OCI-LY1 (cell line): ENCODE measurements at regions not wholly inside any gene's neighbourhood (a gene's known extent, or its start where the extent isn't known, plus 50 kb on each side); places are given as distances from the start of the nearest gene placed in this dataset.

Source experiments
- H2AFZ ChIP-seq: fragments of 200-600 bp; sonication (generic), shearing (Covaris generic); 2 replicates; pipeline ENCODE4 v1.6.0; 2014; ENCODE audit warnings: antibody characterized with exemption, mild to moderate bottlenecking, low read length
- H3F3A ChIP-seq: fragments of 200-600 bp; sonication (generic), shearing (Covaris generic); 2 replicates; pipeline ENCODE4 v1.6.0; 2014; ENCODE audit warnings: mild to moderate bottlenecking, antibody characterized with exemption, low read length, moderate library complexity; ENCODE audit not compliant: insufficient read depth
- H3K27ac ChIP-seq: fragments of 200-600 bp; sonication (generic); 2 replicates; pipeline ENCODE4 v1.5.1; 2014; ENCODE audit warnings: low read length, mixed run types, mild to moderate bottlenecking, low read depth; ENCODE audit not compliant: poor library complexity, severe bottlenecking
- H3K27me3 ChIP-seq: fragments of 200-600 bp; sonication (generic); 2 replicates; pipeline ENCODE4 v1.6.0; 2014; ENCODE audit warnings: antibody characterized with exemption, mild to moderate bottlenecking, low read length, moderate library complexity; ENCODE audit not compliant: insufficient read depth
- H3K36me3 ChIP-seq: fragments of 200-600 bp; sonication (generic); 2 replicates; pipeline ENCODE4 v1.6.1; 2014; ENCODE audit warnings: mild to moderate bottlenecking, antibody characterized with exemption, low read length, moderate library complexity, mixed read lengths; ENCODE audit not compliant: insufficient read depth
- H3K4me1 ChIP-seq: fragments of 200-600 bp; sonication (generic); 2 replicates; pipeline ENCODE4 v1.5.1; 2014; ENCODE audit warnings: mild to moderate bottlenecking, low read length, moderate library complexity; ENCODE audit not compliant: insufficient read depth, severe bottlenecking
- H3K4me2 ChIP-seq: fragments of 200-600 bp; sonication (generic), shearing (Covaris generic); 2 replicates; pipeline ENCODE4 v1.6.1; 2014; ENCODE audit warnings: low read length
- H3K4me3 ChIP-seq: fragments of 200-600 bp; sonication (generic); 2 replicates; pipeline ENCODE4 v1.5.1; 2014; ENCODE audit warnings: low read length, low read depth, mild to moderate bottlenecking, mixed read lengths; ENCODE audit not compliant: poor library complexity, severe bottlenecking
- H3K79me2 ChIP-seq: fragments of 200-600 bp; shearing (Covaris generic); 2 replicates; pipeline ENCODE4 v1.6.1; 2016; ENCODE audit warnings: mixed run types, low read length, mixed read lengths; ENCODE audit not compliant: insufficient read depth
- H3K9ac ChIP-seq: fragments of 200-600 bp; sonication (generic), shearing (Covaris generic); 2 replicates; pipeline ENCODE4 v1.6.1; 2014; ENCODE audit warnings: mild to moderate bottlenecking, low read length, mixed read lengths
- H3K9me2 ChIP-seq: fragments of 200-600 bp; sonication (generic), shearing (Covaris generic); 2 replicates; pipeline ENCODE4 v1.6.1; 2014; ENCODE audit warnings: low read depth, mild to moderate bottlenecking, low read length, mixed read lengths
- H3K9me3 ChIP-seq: fragments of 200-600 bp; shearing (Covaris generic); 2 replicates; pipeline ENCODE4 v1.6.1; 2014; ENCODE audit warnings: low read length, mixed read lengths
- H4K20me1 ChIP-seq: fragments of 200-600 bp; sonication (generic), shearing (Covaris generic); 2 replicates; pipeline ENCODE4 v1.6.0; 2016; ENCODE audit warnings: mild to moderate bottlenecking, low read length; ENCODE audit not compliant: insufficient read depth
- EZH2 ChIP-seq: fragments of 200-600 bp; sonication (generic), shearing (Covaris generic); IDR thresholded peaks from 2 replicates; pipeline ENCODE4 v1.8.0; 2017; ENCODE audit warnings: borderline replicate concordance, mixed run types, mild to moderate bottlenecking, antibody characterized with exemption, low read length, moderate library complexity, mixed read lengths
- TF ChIP-seq, protein P1 (sequence below): fragments of 200-600 bp; sonication (generic), shearing (Covaris generic); IDR thresholded peaks from 2 replicates; pipeline ENCODE4 v1.5.1; 2017; ENCODE audit warnings: mild to moderate bottlenecking, antibody characterized with exemption, low read length, moderate library complexity, mixed read lengths

DNA sequence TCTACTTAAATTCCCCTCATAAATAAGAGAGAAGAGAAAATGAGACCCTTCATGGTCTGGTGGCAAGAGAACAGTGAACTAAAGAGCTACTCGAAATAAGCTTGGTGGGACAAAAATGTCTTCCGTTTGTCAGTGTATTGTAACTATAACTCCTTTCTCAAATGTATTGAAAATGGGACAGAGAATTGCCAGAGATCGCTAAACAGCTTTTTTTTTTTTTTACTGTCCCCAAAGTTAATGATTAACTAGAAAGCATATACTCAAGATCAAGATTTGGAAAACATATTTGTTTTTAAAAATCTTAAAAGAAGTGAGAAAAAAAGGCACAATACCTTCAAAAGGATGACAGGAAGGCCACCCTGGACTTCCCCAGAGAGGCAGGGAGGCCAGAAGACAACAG lies 206.4 kb upstream of the CTNND2 start:
- H3K9me2 ChIP-seq = no peaks in the 10 kb centered on the region
- no peak overlapping the region for H2AFZ ChIP-seq
- H3K9me3 ChIP-seq = no peaks in the 10 kb centered on the region
- H3K4me1 ChIP-seq = no peaks in the 10 kb centered on the region
- H3K27ac ChIP-seq = no peak overlapping the region
- H3F3A ChIP-seq = no peaks in the 10 kb centered on the region
- H3K36me3 ChIP-seq = no peaks in the 10 kb centered on the region
- no peak overlapping the region for H3K4me2 ChIP-seq
- no peaks in the 10 kb centered on the region for H4K20me1 ChIP-seq
- no peak overlapping the region for H3K4me3 ChIP-seq
- H3K9ac ChIP-seq = no peak overlapping the region
- H3K27me3 ChIP-seq = no peaks in the 10 kb centered on the region
- no peaks in the 10 kb centered on the region for H3K79me2 ChIP-seq
- TF ChIP-seq, protein P1, sequence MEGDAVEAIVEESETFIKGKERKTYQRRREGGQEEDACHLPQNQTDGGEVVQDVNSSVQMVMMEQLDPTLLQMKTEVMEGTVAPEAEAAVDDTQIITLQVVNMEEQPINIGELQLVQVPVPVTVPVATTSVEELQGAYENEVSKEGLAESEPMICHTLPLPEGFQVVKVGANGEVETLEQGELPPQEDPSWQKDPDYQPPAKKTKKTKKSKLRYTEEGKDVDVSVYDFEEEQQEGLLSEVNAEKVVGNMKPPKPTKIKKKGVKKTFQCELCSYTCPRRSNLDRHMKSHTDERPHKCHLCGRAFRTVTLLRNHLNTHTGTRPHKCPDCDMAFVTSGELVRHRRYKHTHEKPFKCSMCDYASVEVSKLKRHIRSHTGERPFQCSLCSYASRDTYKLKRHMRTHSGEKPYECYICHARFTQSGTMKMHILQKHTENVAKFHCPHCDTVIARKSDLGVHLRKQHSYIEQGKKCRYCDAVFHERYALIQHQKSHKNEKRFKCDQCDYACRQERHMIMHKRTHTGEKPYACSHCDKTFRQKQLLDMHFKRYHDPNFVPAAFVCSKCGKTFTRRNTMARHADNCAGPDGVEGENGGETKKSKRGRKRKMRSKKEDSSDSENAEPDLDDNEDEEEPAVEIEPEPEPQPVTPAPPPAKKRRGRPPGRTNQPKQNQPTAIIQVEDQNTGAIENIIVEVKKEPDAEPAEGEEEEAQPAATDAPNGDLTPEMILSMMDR = no peak
- TF ChIP-seq EZH2 = no peak

DNA sequence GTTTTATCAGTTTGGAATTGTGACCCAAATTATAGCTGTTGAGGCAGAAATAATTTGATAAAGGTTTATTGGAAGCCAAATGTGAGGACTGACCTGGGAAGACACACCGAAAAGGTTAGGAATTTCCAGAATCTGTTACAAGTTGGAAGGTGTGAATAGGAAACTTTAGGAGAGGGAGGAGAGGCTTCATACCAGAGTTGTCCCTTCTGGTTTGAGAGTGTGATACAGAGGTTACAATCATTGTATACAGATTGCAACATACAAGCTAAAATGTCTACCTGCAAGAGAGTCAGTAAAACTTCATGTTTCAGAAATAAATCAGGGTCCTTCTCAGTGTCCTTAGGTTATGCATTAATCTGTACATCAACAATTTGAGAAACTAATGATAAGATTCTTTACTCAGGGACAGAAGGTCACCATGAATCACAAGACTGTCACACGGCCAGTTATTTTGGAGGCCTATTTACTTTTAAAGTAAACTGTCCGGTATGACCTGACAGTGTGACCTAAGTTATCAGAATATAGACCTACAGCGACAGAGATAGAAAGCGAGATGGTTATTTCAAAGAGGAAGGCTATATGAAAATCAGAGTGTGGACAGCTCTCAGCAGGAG lies 204.9 kb upstream of the CTNND2 start:
- H3K79me2 ChIP-seq = no peaks in the 10 kb centered on the region
- no peak overlapping the region for H3K27ac ChIP-seq
- no peaks in the 10 kb centered on the region for H3K27me3 ChIP-seq
- TF ChIP-seq EZH2 = no peak
- TF ChIP-seq, protein P1 = no peak
- no peaks in the 10 kb centered on the region for H3K9me2 ChIP-seq
- H3K4me3 ChIP-seq = no peak overlapping the region
- H4K20me1 ChIP-seq = no peaks in the 10 kb centered on the region
- no peak overlapping the region for H3K9ac ChIP-seq
- H3K4me2 ChIP-seq = no peak overlapping the region
- H3K9me3 ChIP-seq = no peaks in the 10 kb centered on the region
- no peak overlapping the region for H2AFZ ChIP-seq
- no peaks in the 10 kb centered on the region for H3K4me1 ChIP-seq
- H3K36me3 ChIP-seq = no peaks in the 10 kb centered on the region
- no peaks in the 10 kb centered on the region for H3F3A ChIP-seq

DNA sequence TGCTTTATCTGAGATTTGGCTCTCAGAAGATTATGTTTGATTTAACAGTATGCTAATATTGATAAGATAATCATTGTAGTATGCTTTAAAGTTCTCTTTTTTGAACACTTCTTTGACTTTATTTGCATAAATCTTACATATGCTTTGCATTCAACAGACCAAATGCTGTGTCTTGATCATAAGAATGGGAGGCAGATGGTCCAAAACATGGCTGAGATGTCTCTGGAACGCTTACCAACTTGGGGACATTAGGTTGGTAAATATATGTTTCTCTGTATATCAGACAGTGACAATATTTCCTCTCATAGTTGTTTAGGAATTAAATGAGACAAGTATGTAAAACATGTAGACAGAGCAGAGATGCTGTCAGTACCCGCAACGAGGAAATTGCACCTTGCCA lies 197.9 kb upstream of the CTNND2 start:
- H3K9me2 ChIP-seq = no peaks in the 10 kb centered on the region
- no peak overlapping the region for H3K9ac ChIP-seq
- TF ChIP-seq, protein P1 = no peak
- no peak for TF ChIP-seq EZH2

More for the DNA sequence above, 197.9 kb upstream of the CTNND2 start:
- H3K27ac ChIP-seq = no peak overlapping the region
- no peaks in the 10 kb centered on the region for H3K36me3 ChIP-seq
- no peak overlapping the region for H3K4me2 ChIP-seq
- H3K4me1 ChIP-seq = no peaks in the 10 kb centered on the region
- no peak overlapping the region for H3K4me3 ChIP-seq
- H4K20me1 ChIP-seq = no peaks in the 10 kb centered on the region
- H3F3A ChIP-seq = no peaks in the 10 kb centered on the region
- H3K27me3 ChIP-seq = no peaks in the 10 kb centered on the region
- no peak overlapping the region for H2AFZ ChIP-seq
- no peaks in the 10 kb centered on the region for H3K79me2 ChIP-seq
- no peaks in the 10 kb centered on the region for H3K9me3 ChIP-seq
